HG03520 (cell line): ENCODE measurements at regions not wholly inside any gene's neighbourhood (a gene's known extent, or its start where the extent isn't known, plus 50 kb on each side); places are given as distances from the start of the nearest gene placed in this dataset.
"Not testable (repeated sequence)": the region's sequence is repeated elsewhere in the genome, so short reads cannot be mapped to it uniquely, and the experiment has no call there.

Experiments
- ATAC-seq: cut with Tn5 transposase; IDR thresholded peaks from one replicate; pipeline ENCODE4 v1.9.1; 2021; ENCODE audit warnings: mild to moderate bottlenecking, moderate library complexity; ENCODE audit not compliant: unreplicated experiment

DNA sequence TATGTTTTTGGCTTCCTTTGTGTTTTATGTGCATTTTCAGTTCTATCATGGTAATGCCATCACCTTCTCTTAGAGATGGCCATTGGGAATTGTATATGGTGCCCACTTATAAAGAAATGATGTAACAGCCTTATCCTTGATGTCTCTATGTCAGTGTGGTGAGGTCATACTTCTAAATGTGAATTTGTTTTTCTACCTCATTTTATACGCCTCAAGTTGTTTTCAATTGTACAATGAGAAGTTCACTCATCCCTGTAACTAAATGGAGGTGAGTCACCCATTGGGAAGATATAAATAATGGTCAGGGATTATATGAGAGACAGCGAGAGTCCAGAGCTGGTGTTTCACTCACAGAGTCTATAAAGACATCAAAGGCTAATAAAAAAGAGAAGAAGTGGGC lies 402.4 kb downstream of the AGTPBP1 start:
- ATAC-seq, result no peak

DNA sequence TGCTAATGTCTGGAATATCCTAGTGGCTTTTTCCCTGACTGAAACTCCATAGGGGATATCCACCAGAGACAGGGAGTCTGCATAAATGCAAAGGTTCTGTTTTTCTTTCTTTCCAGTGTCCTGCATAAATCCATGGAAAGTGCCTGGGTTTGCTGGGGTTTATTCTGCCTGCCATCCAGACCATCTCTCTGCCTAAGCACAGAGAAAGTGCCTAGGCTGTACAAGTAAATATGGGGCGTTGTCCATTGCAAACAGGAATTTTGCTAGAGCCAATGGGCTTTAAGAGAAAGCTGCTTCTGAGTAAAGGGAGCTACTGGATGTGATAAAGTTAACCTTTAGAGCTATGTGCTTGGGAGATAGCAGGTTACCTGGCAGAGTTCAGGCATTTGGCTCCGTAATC lies 407.5 kb downstream of the AGTPBP1 start:
- ATAC-seq, result no peak

DNA sequence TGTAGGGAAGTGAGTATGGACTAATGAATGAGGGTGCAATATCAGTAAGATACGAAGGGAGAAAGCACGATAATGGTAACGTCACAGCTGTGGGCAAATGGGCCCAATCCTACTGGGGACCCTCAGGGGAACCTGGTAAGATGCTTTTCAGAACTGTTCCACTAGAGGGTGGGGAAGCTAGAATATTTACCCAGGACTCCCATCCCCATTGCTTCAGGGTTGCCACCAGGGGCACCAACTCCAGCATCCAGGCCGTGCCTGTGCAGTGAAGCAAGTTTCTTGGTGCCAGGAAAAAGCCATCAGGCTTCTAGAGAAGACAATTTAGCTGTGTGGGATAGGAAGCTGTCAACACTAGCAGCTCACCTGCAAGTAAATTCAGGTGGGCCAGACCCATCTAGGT lies 409.3 kb downstream of the AGTPBP1 start:
- no peak for ATAC-seq

DNA sequence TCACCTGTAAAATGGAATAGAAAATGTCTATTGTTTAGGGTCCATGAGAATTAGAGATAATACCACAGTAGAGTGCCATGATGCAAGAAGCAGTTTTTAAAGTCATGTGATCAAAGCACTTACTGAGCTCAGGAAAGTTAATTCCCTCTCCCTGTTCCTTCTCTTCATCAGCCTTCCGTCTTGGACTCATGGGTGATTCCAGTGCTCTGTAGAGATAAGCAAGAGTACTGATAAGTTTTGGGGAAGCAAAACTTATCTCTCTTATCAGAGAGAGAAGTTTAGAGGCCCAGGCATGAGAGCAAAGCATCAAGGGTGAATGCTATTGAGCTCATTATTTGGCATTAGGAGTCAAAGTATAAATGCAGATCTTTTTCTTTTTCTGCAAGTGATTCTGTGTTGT lies 410.1 kb downstream of the AGTPBP1 start:
- no peak for ATAC-seq

DNA sequence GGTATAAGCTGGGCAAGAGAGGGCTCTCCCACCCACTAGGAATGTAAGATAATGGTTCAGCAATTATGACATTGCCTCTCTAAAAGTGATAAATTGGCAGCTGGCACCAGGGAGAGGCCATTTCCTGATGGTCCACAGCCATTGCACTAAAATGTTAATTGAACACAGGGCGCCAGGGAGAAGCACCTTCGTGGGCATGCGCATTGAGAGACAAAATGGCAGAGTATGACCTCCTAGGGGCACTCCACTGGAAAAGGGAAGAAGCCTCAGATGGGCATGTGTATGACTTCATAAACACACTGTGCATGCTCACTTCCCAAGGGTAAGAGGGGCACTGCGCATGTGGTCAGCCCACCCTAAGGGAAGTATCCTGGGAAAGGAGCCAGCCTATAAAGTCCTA lies 419.2 kb downstream of the AGTPBP1 start:
- no peak for ATAC-seq

DNA sequence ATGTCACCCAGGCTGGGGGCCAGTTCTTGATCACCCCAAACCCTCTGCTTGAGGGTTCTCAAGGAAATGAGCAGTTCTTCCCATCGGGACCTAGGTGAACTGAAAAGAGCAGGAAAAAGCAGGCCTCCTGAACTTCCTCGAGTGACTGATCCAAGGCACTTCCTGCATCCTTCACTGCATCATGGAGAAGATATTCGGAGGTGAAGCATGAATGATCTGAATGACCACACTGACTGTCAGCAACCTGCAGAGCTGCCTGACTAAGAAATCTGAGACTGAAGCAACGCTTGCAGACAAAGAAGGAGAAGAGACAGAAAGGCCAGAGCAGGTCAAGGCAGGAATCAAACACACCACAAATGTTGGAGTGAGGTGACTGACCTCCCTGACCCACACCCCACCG lies 420.2 kb downstream of the AGTPBP1 start:
- no peak for ATAC-seq

DNA sequence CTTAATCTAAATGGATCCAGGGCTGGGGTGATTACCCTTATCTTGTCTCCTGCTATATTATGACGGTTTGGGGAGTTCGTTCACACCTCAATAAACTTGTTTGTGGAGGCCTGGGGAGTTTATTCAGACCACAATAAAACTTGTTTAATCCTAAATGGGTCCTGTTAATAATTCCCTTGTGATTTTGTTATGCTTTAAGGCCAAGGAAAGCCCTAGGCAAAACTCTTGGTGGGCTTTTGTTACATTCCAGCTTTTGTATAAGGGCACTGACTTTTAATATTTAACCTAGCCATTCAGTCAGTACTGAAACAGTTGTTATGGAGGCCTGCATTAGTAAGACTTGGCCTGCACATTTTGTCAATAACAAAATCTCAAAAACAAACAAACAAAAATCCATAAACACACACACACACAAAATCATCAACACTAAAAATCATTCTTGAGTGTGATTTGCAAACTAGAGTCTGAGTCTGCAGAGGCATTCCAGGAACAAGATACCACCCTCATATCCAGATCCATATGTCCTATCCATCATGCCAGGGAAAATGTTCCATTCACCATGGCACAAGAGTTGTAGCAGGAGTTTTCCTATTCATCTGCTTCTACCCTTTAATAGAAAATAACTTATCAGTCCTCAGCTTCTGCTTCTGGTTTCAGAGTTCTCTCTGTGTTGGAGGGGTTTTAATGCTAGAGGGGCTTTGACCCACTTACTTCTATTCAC lies 421.7 kb downstream of the AGTPBP1 start:
- ATAC-seq, result no peak

DNA sequence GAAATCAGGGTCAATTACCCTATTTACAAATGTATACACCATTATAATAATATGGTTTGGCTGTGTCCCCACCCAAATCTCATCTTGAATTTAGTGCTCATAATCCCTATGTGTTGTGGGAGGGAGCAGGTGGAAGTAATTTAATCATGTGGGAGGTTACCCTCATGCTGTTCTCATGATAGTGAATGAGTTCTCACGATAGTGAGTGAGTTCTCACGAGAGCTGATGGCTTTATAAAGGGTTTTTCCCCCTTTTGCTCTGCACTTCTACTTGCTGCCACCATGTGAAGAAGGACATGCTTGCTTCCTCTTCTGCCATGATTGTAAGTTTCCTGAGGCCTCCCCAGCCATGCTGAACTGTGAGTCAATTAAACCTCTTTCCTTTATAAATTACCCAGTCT lies 426.2 kb downstream of the AGTPBP1 start:
- ATAC-seq, result not testable (repeated sequence)

DNA sequence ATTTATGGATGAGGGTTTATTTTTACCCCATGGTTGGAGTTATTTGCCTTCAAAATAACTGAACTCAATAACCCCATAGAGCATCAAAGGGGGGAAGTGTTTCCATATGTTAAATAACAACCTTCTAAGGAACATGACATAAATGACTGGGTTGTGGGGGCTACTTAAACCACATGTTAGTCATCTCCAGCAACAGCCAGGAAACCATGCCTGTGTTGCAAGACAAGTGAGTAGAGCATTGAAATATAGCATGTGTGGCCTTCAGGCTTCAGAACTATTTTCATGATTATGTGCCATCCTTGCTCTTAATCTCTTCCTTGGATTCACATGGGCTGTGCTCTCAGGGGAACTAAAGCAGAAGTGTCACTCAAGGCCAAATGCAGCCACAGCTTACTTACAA lies 431.2 kb downstream of the AGTPBP1 start:
- no peak for ATAC-seq

DNA sequence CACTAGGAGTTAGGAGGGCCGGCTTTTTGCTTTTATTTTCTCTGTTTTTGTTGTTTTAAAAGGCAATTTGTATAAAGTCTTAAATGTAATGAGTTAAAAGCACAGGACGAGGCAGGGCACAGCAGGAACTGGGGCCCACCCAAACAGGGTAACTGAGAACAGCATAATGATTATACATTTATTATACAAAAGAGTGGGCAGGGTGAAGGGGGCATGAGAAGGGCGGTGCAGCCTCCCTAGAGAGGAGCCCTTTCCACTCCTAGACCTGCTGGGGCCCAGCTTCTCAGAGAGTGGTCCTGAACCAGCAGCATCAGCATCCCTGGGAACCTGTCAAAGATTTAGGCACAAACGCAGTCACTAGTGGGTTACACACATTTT lies 438.0 kb downstream of the AGTPBP1 start:
- ATAC-seq, result no peak

DNA sequence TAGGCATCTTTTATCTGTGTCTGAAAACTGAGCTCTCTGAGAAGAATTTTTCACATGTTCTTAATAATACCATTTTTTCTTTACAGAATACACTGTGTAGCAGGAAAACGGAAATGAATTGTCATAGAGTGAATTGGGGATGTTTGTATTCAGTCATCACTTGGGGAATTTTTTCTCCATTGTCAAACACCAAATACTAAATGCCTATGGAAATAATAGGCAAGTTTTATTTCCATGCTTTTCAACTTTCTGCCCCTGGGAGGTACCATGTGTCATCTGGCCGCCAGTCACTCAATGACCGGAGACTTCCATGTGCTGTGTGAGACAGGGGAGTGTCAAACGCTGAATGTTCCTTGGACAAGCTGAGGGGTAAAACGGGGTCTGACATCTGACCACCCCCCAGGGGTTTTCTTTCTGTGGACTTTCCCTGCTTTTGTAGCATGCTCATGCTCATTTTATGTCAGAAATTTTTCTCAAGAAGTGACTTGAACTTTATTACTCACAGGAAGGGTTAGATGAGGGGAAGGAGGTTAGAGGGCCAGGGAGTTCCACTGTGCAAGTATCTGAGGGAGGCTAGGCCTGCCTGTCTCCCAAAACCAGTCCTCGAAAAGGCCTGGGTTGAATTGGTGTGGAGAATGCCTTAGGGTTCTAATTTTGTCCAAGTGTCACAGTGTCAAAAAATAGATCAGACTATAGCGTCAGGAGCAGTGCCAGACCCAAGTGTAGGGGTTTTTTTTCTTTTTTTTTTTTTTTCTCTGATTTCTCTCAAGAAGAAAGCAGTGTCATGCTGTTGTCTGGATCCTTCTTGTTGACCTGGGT lies 438.6 kb downstream of the AGTPBP1 start:
- no peak for ATAC-seq

DNA sequence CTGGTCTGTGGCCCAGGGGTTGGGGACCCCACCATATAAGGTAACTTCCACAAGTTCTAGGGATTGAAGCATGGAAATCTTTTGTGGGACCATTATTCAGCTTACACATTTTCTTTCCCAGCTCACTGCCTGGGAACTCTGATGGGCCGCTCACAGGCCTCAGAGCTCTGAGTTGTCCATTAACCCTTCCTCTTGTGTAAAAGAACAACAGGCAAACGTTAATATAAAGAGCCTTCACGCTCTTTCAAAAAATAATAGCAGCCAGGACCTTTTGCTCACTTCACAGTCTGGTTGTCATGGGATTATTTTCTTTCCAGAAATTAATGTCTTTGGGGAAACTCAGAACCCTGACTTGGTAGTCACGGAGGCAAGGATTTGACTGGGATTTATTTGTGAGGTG lies 443.3 kb downstream of the AGTPBP1 start:
- ATAC-seq, result no peak

DNA sequence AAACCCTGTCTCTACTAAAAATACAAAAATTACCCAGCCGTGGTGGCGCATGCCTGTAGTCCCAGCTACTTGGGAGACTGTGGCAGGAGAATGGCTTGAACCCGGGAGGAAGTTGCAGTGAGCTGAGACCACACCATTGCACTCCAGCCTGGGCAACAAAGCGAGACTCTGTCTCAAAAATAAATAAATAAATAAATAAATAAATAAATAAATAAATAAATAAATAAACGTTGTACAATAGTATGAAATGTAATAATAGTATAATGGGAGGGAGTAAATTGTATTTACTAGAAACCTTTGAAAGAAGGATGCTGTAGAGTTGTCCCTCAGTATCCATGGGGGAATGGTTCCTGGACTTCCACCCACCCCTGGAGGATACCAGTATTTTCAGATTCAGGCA lies 446.5 kb downstream of the AGTPBP1 start:
- not testable (repeated sequence) for ATAC-seq

DNA sequence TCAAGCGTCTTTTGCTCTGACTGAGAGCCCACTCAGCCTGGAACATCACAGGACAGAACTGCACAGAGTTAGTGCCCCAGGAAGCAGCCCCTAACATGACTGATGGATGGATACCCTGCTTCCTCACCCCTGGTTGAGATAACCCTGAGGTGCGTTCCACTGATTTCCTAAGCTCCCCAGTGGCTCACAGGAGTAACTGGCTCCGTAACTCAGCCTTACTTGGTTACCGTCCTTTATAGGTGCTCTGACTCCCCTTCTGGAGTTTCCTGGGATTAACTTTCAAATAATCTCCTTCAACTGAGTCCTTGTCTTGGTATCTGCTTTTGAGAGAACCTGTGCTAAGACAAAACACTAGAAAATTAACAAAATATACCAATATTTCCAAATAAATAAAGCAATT lies 449.5 kb downstream of the AGTPBP1 start:
- ATAC-seq, result no peak

DNA sequence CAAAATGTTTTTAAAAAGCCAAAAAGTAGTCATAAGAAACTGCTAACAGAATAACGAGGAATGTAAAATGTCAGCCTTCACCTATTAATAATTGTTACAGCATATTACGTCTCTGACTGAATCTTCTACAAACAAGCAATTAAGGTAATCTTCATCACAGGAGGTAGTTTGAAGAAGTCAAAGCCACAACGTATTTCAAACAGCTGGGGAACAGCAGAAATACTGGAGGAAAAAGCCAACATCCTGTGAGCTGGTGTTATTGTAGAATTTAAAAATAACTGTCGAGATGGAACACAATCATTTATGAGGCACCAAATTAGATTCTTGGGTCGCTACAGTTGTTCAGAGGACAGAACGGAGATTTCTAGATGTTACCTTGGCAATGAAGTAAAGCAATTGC lies 450.5 kb downstream of the AGTPBP1 start:
- ATAC-seq, result no peak

DNA sequence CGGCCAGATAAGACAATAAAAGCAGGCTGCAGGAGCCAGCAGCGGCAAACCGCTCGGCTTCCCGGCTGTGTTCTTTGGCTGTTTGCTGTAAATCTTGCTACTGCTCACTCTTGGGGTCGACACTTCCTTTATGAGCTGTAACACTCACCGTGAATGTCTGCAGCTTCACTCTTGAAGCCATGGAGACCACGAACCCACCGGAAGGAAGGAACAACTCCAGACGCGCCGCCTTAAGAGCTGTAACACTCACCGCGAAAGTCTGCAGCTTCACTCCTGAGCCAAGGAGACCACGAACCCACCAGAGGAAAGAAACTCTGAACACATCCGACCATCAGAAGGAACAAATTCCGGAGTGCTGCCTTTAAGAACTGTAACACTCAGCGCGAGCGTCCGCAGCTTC lies 451.7 kb downstream of the AGTPBP1 start:
- ATAC-seq, result no peak

DNA sequence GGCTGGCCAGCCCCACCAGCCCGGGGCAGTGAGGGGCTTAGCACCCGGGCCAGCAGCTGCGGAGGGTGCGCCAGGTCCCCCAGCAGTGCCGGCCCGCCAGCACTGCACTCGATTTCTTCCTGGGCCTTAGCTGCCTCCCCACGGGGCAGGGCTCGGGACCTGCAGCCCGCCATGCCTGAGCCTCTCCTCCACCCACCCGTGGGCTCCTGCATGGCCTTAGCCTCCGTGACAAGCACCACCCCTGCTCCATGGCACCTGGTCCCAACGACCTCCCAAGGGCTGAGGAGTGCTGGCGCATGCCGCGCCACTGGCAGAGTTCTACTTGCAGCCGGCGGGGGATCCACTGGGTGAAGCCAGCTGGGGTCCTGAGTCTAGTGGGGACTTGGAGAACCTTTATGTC lies 452.6 kb downstream of the AGTPBP1 start:
- ATAC-seq, result no peak

DNA sequence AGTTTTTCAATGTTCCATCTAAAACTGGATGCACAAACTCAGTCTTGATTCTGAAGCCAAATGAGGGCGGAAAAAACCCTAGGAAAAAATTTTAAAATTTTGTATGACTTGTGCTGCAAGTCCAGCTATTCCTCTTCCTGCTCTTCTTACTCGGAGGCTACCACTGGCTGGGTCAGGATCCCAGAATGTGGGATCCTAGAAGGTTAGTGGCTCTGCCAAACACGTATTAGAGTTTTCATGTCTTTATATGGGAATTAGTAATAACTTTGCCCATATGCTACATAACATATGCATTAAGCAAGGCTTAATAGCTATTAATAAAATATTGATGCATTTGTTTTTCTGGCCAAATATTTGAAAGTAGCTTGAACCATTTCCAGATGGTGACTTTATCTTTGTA lies 458.3 kb downstream of the AGTPBP1 start:
- ATAC-seq, result no peak

DNA sequence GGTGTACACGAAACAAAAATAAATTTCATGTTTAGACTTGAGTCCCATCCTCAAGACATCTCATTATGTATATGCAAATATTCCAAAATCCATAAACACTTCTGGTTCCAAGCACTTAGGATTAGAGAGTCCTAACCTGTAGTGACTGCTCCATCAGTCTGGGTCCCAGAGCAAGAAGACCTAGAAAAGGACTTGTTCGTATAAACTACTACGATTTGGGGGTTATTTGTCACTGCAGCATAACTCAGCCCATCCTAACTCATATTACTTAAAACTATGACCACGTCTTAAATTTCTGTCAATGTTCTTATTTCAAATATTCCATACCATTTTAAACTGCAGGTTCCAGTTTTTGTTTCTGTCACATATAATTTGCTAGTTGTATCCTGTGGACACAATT lies 463.0 kb downstream of the AGTPBP1 start:
- no peak for ATAC-seq

DNA sequence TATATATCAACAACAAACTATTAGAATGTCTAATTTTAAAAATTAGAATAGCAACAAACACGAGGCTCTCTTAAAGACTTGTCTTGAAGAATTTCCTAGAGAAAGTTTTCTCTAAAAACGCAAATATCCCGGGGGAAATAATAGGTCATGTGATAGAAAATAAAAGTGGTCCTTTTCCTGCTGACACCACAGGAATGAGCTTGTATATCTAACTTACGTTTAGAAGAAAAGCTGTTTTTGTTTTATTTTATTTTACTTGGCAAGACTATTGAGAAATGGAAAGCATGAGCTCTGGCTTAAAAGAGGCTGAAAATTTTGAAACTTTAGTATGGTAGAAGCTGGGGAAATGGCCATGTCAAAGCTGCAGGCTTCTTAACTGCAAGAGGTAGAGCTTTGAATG lies 465.0 kb downstream of the AGTPBP1 start:
- no peak for ATAC-seq

DNA sequence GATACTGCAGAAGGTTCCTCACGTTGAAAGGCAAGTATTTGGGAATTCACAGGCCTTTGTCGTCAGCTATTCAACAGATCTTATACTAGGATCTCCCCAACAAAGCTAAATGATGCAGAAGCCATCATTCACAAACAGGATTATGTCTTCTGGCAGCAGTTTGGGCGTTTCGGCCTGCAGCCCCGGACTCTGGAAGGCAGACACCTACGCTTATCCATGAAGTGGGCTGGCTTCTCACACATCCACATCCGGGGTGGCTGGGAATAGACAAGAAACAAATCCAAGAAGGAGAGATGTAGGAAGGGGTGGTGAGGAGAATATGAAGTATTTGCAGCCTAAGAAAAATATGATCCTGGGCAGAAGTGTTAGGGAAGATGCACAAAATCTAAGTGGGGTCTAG lies 471.9 kb downstream of the AGTPBP1 start:
- ATAC-seq, result no peak

DNA sequence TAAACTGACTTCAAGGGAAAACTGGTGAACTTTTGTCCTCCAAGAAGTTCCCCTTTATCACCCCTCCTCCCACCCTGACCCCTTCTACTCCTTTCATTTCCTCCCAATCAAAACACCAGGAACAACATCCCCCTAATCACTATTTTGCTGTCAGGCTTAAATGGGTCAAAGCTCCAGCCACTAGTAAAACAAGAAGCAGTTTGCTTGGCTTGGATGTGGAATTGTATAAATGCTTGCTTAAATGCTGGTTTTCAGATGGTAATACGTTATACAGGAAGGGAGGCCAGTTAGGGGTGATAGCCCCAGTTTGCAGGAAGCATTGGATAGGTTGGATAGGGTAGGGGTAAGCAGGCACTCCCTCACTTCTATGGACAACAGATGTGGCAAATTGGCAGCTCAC lies 473.6 kb downstream of the AGTPBP1 start:
- no peak for ATAC-seq

DNA sequence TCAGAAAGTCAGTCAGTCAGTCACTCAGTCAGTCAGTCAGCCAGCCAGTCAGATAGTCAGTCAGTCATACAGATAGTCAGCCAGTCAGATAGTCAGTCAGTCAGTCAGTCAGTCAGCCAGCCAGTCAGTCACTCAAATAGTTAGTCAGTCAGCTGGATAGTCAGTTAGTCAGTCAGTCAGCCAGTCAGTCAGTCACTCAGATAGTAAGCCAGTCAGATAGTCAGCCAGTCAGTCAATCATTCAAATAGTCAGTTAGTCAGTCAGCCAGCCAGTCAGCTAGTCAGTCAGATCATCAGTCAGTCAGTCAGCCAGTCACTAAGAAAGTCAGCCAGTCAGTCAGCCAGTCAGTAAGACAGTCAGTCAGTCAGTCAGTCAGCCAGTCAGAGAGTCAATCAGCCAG lies 477.1 kb downstream of the AGTPBP1 start:
- no peak for ATAC-seq
